NT2/D1 (cell line): ENCODE measurements at regions not wholly inside any gene's neighbourhood (a gene's known extent, or its start where the extent isn't known, plus 50 kb on each side); places are given as distances from the start of the nearest gene placed in this dataset.

Source experiments
- SUZ12 ChIP-seq: IDR thresholded peaks from 2 replicates; pipeline ENCODE4 v1.6.1; 2011; ENCODE audit not compliant: insufficient read length, insufficient read depth; ENCODE audit errors: extremely low read depth
- ZNF274 ChIP-seq: IDR thresholded peaks from 2 replicates; pipeline ENCODE4 v1.6.1; 2011; ENCODE audit warnings: mild to moderate bottlenecking, low read depth, low read length

- TF ChIP-seq ZNF274 (no peak), SUZ12 (no peak)
Observed at GRCh38 chr6:156306531-156306930, 470.6 kb upstream of the ARID1B start.
